HepG2 (cell line): ENCODE measurements at regions not wholly inside any gene's neighbourhood (a gene's known extent, or its start where the extent isn't known, plus 50 kb on each side); places are given as distances from the start of the nearest gene placed in this dataset.

Experiments
- ATF1 ChIP-seq: IDR thresholded peaks from 2 replicates; pipeline ENCODE4 v1.6.1; 2016; ENCODE audit warnings: mild to moderate bottlenecking, control low read depth
- DPF2 ChIP-seq: sonication (generic); formaldehyde crosslinking; IDR thresholded peaks from 2 replicates; pipeline ENCODE4 v1.4.0; 2020; ENCODE audit warnings: mild to moderate bottlenecking, low read depth, missing genetic modification reagents, borderline replicate concordance
- FOXK1 ChIP-seq: sonication (generic); formaldehyde crosslinking; IDR thresholded peaks from 2 replicates; pipeline ENCODE4 v1.4.0; 2020; ENCODE audit warnings: low read depth, missing genetic modification reagents, borderline replicate concordance
- KAT8 ChIP-seq: IDR thresholded peaks from 2 replicates; pipeline ENCODE4 v1.6.1; 2016; ENCODE audit warnings: missing genetic modification reagents, missing compliant biosample characterization
- KDM3A ChIP-seq: IDR thresholded peaks from 2 replicates; pipeline ENCODE4 v1.6.1; 2018; ENCODE audit warnings: low read depth, missing compliant biosample characterization
- MBD4 ChIP-seq: IDR thresholded peaks from 2 replicates; pipeline ENCODE4 v1.6.1; 2012; ENCODE audit warnings: low read length, inconsistent platforms, borderline replicate concordance
- PPARG ChIP-seq: conservative IDR thresholded peaks from 2 replicates; pipeline ENCODE4 v1.6.1; 2016; ENCODE audit warnings: missing biosample characterization, missing genetic modification reagents
- SAP130 ChIP-seq: IDR thresholded peaks from 2 replicates; pipeline ENCODE4 v1.6.1; 2016; ENCODE audit warnings: low read depth
- SOX6 ChIP-seq, 2 experiments: fragments of 450-650 bp in 1 of 2; sonication (generic) in 1 of 2; formaldehyde crosslinking in 1 of 2; IDR thresholded peaks; 2 replicates each; pipeline versions ENCODE4 v1.4.0 to v1.6.1; 2017 to 2020; ENCODE audit warnings: antibody characterized with exemption in 1 of 2, mild to moderate bottlenecking in 1 of 2, missing genetic modification reagents in 1 of 2
- SRSF9 ChIP-seq: fragments of 200-400 bp; formaldehyde crosslinking; IDR thresholded peaks from 2 replicates; pipeline ENCODE4 v1.6.1; 2018; ENCODE audit warnings: borderline replicate concordance, mild to moderate bottlenecking, low read depth, low read length; ENCODE audit not compliant: insufficient read depth, poor library complexity, severe bottlenecking
- ZNF674 ChIP-seq: sonication (generic); formaldehyde crosslinking; IDR thresholded peaks from 2 replicates; pipeline ENCODE4 v1.5.0; 2020; ENCODE audit warnings: low read depth, mild to moderate bottlenecking, missing genetic modification reagents
- TF ChIP-seq, protein P1 (sequence below): sonication (generic); formaldehyde crosslinking; IDR thresholded peaks from 2 replicates; pipeline ENCODE4 v1.5.1; 2020; ENCODE audit warnings: missing genetic modification reagents, mild to moderate bottlenecking, borderline replicate concordance
- TF ChIP-seq, protein P2 (sequence below): IDR thresholded peaks from 2 replicates; pipeline ENCODE4 v1.6.1; 2016; ENCODE audit warnings: missing genetic modification reagents, missing compliant biosample characterization
- TF ChIP-seq, protein P3 (sequence below): sonication (generic); formaldehyde crosslinking; IDR thresholded peaks from 2 replicates; pipeline ENCODE4 v1.8.0; 2022; ENCODE audit warnings: low read depth, missing genetic modification reagents
- TF ChIP-seq, protein P4 (sequence below), 2 experiments: sonication (generic) in 1 of 2; formaldehyde crosslinking in 1 of 2; IDR thresholded peaks; 2 replicates each; pipeline versions ENCODE4 v1.4.0 to v1.6.1; 2016 to 2020; ENCODE audit warnings: borderline replicate concordance in 1 of 2, low read depth in 1 of 2, mild to moderate bottlenecking in 1 of 2, missing genetic modification reagents in 1 of 2

DNA sequence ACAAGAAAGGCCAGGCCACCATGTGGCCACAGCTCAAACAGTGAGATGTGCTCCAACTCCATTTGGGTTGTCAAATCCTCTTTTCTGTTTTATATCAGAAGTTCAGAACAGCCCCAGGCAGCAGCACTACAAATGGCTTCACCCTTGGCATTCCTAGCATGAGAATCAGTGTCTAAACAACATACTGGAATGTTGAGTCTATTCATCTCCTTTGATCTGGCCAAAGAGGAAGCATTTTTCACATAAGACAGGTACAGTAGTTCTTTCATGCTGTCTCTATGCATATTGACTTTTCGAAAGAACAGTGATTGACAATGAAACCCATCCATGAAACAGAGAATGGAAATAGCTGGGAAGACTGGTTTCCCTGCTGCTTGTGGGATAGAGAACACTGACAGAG is 289.5 kb downstream of the USP46 start (continued):
- TF ChIP-seq FOXK1 (no peak), MBD4 (peak; percentile 36; the same call in 1 of the 2 replicates), KDM3A (CRISPR knock-in tag) (no peak), SRSF9 (no peak), SAP130 (CRISPR knock-in tag) (peak; percentile 60), ZNF674 (CRISPR knock-in tag) (no peak), SOX6 (IDR thresholded peaks at IDR 0.05) (no peak), SOX6 (CRISPR knock-in tag; IDR thresholded peaks at IDR 0.05) (peak; percentile 89), PPARG (CRISPR knock-in tag) (peak; percentile 64; the same call in 1 of the 2 replicates), DPF2 (CRISPR knock-in tag) (0 out of 2 replicates have a peak, but pooled peaks have one; percentile 66), KAT8 (CRISPR knock-in tag) (peak; percentile 21; the same call in 1 of the 2 replicates), ATF1 (CRISPR knock-in tag) (0 out of 2 replicates have a peak, but pooled peaks have one; percentile 6)
- TF ChIP-seq, protein P1, sequence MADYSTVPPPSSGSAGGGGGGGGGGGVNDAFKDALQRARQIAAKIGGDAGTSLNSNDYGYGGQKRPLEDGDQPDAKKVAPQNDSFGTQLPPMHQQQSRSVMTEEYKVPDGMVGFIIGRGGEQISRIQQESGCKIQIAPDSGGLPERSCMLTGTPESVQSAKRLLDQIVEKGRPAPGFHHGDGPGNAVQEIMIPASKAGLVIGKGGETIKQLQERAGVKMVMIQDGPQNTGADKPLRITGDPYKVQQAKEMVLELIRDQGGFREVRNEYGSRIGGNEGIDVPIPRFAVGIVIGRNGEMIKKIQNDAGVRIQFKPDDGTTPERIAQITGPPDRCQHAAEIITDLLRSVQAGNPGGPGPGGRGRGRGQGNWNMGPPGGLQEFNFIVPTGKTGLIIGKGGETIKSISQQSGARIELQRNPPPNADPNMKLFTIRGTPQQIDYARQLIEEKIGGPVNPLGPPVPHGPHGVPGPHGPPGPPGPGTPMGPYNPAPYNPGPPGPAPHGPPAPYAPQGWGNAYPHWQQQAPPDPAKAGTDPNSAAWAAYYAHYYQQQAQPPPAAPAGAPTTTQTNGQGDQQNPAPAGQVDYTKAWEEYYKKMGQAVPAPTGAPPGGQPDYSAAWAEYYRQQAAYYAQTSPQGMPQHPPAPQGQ (CRISPR knock-in tag), result no peak
- TF ChIP-seq, protein P2, sequence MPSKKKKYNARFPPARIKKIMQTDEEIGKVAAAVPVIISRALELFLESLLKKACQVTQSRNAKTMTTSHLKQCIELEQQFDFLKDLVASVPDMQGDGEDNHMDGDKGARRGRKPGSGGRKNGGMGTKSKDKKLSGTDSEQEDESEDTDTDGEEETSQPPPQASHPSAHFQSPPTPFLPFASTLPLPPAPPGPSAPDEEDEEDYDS, result 0 out of 2 replicates have a peak, but pooled peaks have one; percentile 11
- TF ChIP-seq, protein P3, sequence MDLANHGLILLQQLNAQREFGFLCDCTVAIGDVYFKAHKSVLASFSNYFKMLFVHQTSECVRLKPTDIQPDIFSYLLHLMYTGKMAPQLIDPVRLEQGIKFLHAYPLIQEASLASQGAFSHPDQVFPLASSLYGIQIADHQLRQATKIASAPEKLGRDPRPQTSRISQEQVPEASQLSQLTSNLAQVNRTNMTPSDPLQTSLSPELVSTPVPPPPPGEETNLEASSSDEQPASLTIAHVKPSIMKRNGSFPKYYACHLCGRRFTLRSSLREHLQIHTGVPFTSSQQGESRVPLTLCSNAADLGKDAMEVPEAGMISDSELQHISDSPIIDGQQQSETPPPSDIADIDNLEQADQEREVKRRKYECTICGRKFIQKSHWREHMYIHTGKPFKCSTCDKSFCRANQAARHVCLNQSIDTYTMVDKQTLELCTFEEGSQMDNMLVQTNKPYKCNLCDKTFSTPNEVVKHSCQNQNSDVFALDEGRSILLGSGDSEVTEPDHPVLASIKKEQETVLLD (CRISPR knock-in tag), result 0 out of 2 replicates have a peak, but pooled peaks have one; percentile 21
- TF ChIP-seq, protein P4, sequence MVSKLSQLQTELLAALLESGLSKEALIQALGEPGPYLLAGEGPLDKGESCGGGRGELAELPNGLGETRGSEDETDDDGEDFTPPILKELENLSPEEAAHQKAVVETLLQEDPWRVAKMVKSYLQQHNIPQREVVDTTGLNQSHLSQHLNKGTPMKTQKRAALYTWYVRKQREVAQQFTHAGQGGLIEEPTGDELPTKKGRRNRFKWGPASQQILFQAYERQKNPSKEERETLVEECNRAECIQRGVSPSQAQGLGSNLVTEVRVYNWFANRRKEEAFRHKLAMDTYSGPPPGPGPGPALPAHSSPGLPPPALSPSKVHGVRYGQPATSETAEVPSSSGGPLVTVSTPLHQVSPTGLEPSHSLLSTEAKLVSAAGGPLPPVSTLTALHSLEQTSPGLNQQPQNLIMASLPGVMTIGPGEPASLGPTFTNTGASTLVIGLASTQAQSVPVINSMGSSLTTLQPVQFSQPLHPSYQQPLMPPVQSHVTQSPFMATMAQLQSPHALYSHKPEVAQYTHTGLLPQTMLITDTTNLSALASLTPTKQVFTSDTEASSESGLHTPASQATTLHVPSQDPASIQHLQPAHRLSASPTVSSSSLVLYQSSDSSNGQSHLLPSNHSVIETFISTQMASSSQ (IDR thresholded peaks at IDR 0.05; ENCODE audit: low read depth), result no peak
- TF ChIP-seq, protein P4 (CRISPR knock-in tag; IDR thresholded peaks at IDR 0.05; ENCODE audit: borderline replicate concordance), result peak; percentile 76; the same call in 1 of the 2 replicates
